ENCODE measurements at regions not wholly inside any gene's neighbourhood (a gene's known extent, or its start where the extent isn't known, plus 50 kb on each side); places are given as distances from the start of the nearest gene placed in this dataset.
"Not testable (repeated sequence)": the region's sequence is repeated elsewhere in the genome, so short reads cannot be mapped to it uniquely, and the experiment has no call there.

DNA sequence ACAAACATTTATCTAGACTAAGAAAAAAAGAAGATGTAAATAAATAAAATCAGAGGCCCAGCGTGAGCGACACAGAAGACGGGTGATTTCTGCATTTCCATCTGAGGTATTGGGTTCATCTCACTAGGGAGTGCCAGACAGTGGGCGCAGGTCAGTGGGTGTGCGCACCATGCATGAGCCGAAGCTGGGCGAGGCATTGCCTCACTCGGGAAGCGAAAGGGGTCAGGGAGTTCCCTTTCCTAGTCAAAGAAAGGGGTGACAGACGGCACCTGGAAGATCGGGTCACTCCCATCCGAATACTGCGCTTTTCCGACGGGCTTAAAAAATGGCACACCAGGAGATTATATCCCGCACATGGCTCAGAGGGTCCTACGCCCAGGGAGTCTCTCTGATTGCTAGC, 79.5 kb upstream of the ABCD2 start:
- not testable (repeated sequence) for H3K27me3 ChIP-seq (replicated peaks; ENCODE audit: control insufficient read depth, insufficient read depth, low read length, poor library complexity, severe bottlenecking); DNase-seq; H3K9me3 ChIP-seq (ENCODE audit: control insufficient read depth, low read length); H3K4me3 ChIP-seq (ENCODE audit: insufficient read depth, low read depth, low read length, poor library complexity, severe bottlenecking); H3K27ac ChIP-seq (ENCODE audit: insufficient read depth, low read length, poor library complexity, severe bottlenecking); H3K36me3 ChIP-seq (ENCODE audit: control insufficient read depth, insufficient read depth, low read length); H3K4me1 ChIP-seq (ENCODE audit: control insufficient read depth, insufficient read depth, low read length, poor library complexity, severe bottlenecking)

DNA sequence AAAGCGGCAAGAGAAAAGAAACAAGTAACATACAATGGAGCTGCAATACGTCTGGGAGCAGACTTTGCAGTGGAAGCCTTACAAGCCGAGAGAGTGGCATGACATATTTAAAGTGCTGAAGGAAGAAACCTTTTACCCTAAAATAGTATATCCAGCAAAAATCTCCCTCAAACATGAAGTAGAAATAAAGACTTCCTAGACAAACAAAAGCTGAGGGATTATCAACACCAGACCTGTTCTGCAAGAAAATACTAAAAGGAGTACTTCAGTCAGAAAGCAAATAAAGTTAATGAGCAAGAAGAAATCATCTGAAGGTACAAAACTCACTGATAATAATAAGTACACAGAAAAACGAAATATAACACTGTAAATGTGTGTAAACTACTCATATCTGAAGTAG, 77.5 kb upstream of the ABCD2 start:
- Histone ChIP-seq H3K27ac (ENCODE audit: insufficient read depth, low read length, poor library complexity, severe bottlenecking) (no peak overlapping the region), H3K4me1 (ENCODE audit: control insufficient read depth, insufficient read depth, low read length, poor library complexity, severe bottlenecking) (no peaks in the 10 kb centered on the region), H3K27me3 (replicated peaks; ENCODE audit: control insufficient read depth, insufficient read depth, low read length, poor library complexity, severe bottlenecking) (no peaks in the 10 kb centered on the region), H3K4me3 (ENCODE audit: insufficient read depth, low read depth, low read length, poor library complexity, severe bottlenecking) (no peak overlapping the region), H3K36me3 (ENCODE audit: control insufficient read depth, insufficient read depth, low read length) (no peaks in the 10 kb centered on the region), H3K9me3 (ENCODE audit: control insufficient read depth, low read length) (no peaks in the 10 kb centered on the region)
- DNase-seq = no peak

DNA sequence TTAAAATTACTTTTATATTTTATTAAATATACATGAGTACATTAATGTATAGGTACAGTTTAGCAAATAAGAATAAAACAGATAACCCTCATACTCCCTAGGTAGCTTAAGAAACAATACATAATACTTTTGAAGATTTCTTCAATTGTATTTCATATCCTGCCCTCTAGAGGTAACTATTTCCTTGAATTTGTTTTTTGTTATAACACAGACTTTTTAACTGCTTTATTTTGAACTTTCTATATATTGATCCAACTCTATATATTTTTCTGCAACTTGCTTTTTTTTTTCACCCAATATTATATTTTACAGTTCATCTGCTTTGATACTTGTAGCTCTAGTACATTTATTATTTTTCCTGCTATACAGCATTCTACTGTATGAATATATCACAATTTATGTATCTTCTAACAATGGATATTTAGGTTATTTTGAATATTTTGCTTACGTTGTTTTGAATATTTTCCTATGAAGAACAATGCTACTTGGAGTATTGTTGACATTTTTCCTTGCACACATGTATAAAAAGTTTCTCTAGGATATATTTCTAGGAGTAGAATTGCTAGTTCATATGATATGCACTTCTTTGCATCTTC, 72.8 kb upstream of the ABCD2 start:
- Histone ChIP-seq H3K36me3 (ENCODE audit: control insufficient read depth, insufficient read depth, low read length) (no peaks in the 10 kb centered on the region), H3K4me1 (ENCODE audit: control insufficient read depth, insufficient read depth, low read length, poor library complexity, severe bottlenecking) (no peaks in the 10 kb centered on the region), H3K27ac (ENCODE audit: insufficient read depth, low read length, poor library complexity, severe bottlenecking) (no peak overlapping the region), H3K9me3 (ENCODE audit: control insufficient read depth, low read length) (no peaks in the 10 kb centered on the region), H3K4me3 (ENCODE audit: insufficient read depth, low read depth, low read length, poor library complexity, severe bottlenecking) (no peak overlapping the region), H3K27me3 (replicated peaks; ENCODE audit: control insufficient read depth, insufficient read depth, low read length, poor library complexity, severe bottlenecking) (no peaks in the 10 kb centered on the region)
- no peak for DNase-seq

DNA sequence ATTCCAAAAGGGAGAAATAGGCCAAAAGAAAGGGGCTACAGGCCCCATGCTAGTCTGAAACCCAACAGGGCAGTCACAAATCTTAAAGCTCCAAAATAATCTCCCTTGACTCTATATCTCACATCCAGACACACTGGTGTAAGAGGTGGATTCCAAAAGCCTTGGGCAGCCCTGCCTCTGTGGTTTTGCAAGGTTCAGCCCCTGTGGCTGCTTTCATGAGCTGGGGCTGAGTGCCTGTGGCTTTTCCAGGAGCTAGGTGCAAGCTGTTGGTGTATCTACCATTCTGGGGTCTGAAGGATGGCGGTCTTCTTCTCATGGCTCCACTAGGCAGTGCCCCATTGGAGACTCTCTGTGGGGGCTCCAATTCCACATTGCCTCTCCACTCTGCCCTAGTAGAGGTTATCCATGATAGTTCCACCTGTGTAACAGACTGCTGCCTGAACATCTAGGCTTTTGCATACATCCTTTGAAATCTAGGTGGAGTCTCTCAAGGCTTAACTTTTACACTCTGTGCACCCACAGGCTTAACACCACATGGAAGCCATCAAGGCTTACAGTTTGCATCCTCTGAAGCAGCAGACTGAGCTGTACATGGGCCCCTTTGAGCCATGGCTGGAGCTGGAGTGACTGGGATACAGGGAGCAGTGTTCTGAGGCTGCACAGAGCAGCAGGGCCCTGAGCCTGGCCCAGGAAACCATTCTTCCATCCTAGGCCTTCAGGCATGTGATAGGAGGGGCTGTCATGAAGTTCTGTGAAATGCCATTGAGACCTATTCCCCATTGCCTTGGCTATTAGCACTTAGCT, 66.5 kb upstream of the ABCD2 start:
- Histone ChIP-seq H3K4me1 (ENCODE audit: control insufficient read depth, insufficient read depth, low read length, poor library complexity, severe bottlenecking) (no peaks in the 10 kb centered on the region), H3K36me3 (ENCODE audit: control insufficient read depth, insufficient read depth, low read length) (no peaks in the 10 kb centered on the region), H3K4me3 (ENCODE audit: insufficient read depth, low read depth, low read length, poor library complexity, severe bottlenecking) (no peak overlapping the region), H3K27ac (ENCODE audit: insufficient read depth, low read length, poor library complexity, severe bottlenecking) (no peak overlapping the region), H3K27me3 (replicated peaks; ENCODE audit: control insufficient read depth, insufficient read depth, low read length, poor library complexity, severe bottlenecking) (no peaks in the 10 kb centered on the region), H3K9me3 (ENCODE audit: control insufficient read depth, low read length) (no peaks in the 10 kb centered on the region)
- no peak for DNase-seq

DNA sequence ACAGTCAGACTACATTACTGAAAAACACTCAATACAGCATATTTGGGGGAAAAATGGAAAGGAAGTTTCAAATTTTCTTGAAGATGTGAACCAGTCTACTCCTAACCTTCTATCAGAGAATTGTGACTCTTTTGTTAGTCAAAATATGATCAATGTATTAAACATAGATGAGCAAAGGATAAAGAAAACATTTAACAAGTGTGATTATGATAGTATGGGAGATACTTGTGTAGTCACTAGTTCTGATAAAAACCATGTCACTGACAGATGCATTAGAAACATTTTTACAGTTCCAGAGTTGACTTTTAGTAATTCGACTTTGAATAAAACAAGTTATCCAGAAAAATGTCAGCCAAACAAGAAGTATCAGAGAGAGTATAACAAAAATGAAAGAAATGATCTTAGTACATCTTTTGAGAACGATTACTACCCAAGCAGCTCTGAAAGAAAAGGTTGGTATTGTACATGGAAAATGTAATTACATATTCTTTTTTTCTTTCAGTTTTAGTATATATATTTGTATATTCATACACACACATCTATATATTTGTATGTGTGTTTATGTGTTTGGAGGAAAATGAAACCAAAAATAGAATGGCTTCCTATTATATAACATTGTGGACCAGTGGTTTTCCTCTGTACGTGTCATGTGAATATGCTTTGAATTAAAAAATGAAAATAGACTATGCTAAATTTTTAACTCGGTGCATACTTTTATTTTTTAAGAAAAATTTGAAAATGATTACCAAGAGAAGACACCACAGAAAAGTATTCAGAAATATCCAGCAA, 63.3 kb upstream of the ABCD2 start:
- Histone ChIP-seq H3K27me3 (replicated peaks; ENCODE audit: control insufficient read depth, insufficient read depth, low read length, poor library complexity, severe bottlenecking) (no peaks in the 10 kb centered on the region), H3K4me3 (ENCODE audit: insufficient read depth, low read depth, low read length, poor library complexity, severe bottlenecking) (peak overlapping the region; percentile 49), H3K4me1 (ENCODE audit: control insufficient read depth, insufficient read depth, low read length, poor library complexity, severe bottlenecking) (no peaks in the 10 kb centered on the region), H3K27ac (ENCODE audit: insufficient read depth, low read length, poor library complexity, severe bottlenecking) (peak overlapping the region; percentile 77), H3K9me3 (ENCODE audit: control insufficient read depth, low read length) (no peaks in the 10 kb centered on the region), H3K36me3 (ENCODE audit: control insufficient read depth, insufficient read depth, low read length) (no peaks in the 10 kb centered on the region)
- no peak for DNase-seq

DNA sequence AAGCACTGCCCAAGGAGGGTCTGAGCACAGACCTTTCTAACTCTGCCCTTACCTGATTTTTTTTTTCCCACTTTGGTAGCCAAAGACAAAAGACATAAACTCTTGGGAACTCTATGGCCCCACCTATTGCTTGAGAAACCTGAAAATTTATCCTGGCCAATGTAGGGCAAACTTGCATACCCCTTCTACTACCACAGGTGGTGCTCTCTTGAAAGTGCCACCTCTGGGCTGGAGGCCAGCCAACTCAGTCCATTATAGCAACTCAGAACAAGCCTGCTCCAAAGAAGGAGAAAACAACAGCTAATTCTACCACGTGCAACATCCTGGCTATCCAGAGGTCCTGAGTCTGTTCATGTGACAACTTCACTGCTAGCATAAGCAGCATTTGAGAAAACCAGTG, 55.7 kb upstream of the ABCD2 start:
- no peak for DNase-seq
- H3K36me3 ChIP-seq (ENCODE audit: control insufficient read depth, insufficient read depth, low read length) = no peaks in the 10 kb centered on the region
- no peaks in the 10 kb centered on the region for H3K27me3 ChIP-seq (replicated peaks; ENCODE audit: control insufficient read depth, insufficient read depth, low read length, poor library complexity, severe bottlenecking)
- no peak overlapping the region for H3K4me3 ChIP-seq (ENCODE audit: insufficient read depth, low read depth, low read length, poor library complexity, severe bottlenecking)
- H3K4me1 ChIP-seq (ENCODE audit: control insufficient read depth, insufficient read depth, low read length, poor library complexity, severe bottlenecking) = peaks cover 3% of the 10 kb centered on the region
- H3K27ac ChIP-seq (ENCODE audit: insufficient read depth, low read length, poor library complexity, severe bottlenecking) = no peak overlapping the region
- peaks cover 6% of the 10 kb centered on the region for H3K9me3 ChIP-seq (ENCODE audit: control insufficient read depth, low read length)

DNA sequence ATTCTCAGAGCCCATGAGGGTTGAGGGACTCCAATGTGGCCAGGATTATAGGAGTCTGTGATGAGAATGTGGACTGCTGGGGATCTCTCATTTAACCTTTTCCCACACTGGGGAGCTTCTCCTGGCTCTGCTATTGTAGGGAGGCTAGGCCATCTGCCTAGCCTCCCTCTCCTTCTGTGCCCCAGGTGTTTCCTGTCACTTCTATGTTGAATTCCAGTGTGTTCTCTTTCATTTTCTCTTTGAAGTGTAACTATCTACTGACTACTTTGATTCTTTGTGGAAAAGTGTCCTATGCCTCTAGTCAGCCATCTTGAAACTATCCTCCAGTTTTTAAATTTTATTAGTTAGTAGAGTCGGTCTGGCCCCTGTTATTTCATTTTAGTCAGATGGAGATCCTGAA, 53.4 kb upstream of the ABCD2 start:
- H3K4me1 ChIP-seq (ENCODE audit: control insufficient read depth, insufficient read depth, low read length, poor library complexity, severe bottlenecking) = peaks cover 8% of the 10 kb centered on the region
- H3K9me3 ChIP-seq (ENCODE audit: control insufficient read depth, low read length) = peaks cover 6% of the 10 kb centered on the region
- H3K27ac ChIP-seq (ENCODE audit: insufficient read depth, low read length, poor library complexity, severe bottlenecking) = no peak overlapping the region
- no peak overlapping the region for H3K4me3 ChIP-seq (ENCODE audit: insufficient read depth, low read depth, low read length, poor library complexity, severe bottlenecking)
- H3K36me3 ChIP-seq (ENCODE audit: control insufficient read depth, insufficient read depth, low read length) = no peaks in the 10 kb centered on the region
- no peak for DNase-seq
- H3K27me3 ChIP-seq (replicated peaks; ENCODE audit: control insufficient read depth, insufficient read depth, low read length, poor library complexity, severe bottlenecking) = no peaks in the 10 kb centered on the region

DNA sequence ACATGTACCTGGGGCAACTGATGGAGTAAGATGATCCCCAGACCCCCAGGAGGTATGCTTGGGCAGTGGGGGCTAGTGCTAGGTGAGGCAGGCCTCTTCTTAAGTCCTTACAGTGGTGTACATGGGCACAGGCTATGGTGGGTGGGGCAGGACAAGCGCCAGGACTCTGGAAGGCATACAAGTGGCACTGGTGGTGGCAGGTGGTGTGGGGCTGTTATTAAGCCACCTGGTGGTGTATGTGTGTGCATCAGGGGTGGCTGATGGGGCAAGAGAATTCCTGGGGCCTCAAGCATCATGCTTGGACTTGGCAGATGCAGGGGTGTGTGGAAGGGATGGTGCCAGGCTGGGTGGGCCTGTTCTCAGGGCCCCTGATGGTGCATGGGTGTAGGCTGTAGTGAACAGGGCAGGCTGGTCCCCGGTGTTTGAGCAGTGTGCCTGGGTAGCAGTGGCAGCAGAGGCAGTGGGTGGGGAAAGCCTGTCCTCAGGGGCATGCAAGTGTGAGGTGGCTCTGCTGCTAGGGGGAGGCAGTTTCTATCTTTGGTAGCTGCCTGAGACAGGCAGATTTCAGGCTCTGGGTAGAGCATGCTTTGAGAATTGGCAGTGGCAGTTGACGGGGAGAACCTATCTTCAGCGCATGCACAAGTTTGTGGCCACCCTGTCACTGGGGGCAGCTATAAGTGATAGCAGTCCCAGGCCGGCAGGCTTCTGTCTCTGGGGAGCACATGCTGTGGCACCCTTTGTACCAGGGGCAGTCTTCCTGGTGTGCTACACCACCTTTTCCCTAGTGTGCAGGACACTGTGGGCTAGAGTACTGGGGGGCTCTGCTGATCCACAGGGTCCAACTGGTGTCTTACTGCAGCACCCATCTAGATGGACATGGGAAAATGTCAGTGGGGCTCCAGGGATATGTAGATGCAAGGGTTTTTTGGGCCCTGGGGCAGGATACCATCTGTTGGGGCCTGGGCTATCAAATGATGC, 52.6 kb upstream of the ABCD2 start:
- H3K36me3 ChIP-seq (ENCODE audit: control insufficient read depth, insufficient read depth, low read length) = no peaks in the 10 kb centered on the region
- no peaks in the 10 kb centered on the region for H3K27me3 ChIP-seq (replicated peaks; ENCODE audit: control insufficient read depth, insufficient read depth, low read length, poor library complexity, severe bottlenecking)
- peaks cover 6% of the 10 kb centered on the region for H3K9me3 ChIP-seq (ENCODE audit: control insufficient read depth, low read length)
- H3K27ac ChIP-seq (ENCODE audit: insufficient read depth, low read length, poor library complexity, severe bottlenecking) = no peak overlapping the region
- H3K4me1 ChIP-seq (ENCODE audit: control insufficient read depth, insufficient read depth, low read length, poor library complexity, severe bottlenecking) = peaks cover 8% of the 10 kb centered on the region
- no peak overlapping the region for H3K4me3 ChIP-seq (ENCODE audit: insufficient read depth, low read depth, low read length, poor library complexity, severe bottlenecking)
- no peak for DNase-seq

DNA sequence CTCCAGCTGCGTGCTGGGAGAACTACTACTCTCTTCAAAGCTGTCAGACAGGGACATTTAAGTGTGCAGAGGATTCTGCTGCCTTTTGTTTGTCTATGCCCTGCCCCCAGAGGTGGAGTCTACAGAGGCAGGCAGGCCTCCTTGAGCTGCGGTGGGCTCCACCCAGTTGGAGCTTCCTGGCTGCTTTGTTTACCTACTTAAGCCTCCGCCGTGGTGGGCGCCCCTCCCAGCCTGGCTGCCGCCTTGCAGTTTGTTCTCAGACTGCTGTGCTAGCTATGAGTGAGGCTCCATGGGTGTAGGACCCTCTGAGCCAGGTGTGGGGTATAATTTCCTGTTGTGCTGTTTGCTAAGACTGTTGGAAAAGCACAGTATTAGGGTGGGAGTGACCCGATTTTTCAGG, 49.9 kb upstream of the ABCD2 start:
- H3K27me3 ChIP-seq (replicated peaks; ENCODE audit: control insufficient read depth, insufficient read depth, low read length, poor library complexity, severe bottlenecking); H3K4me1 ChIP-seq (ENCODE audit: control insufficient read depth, insufficient read depth, low read length, poor library complexity, severe bottlenecking); H3K9me3 ChIP-seq (ENCODE audit: control insufficient read depth, low read length); H3K36me3 ChIP-seq (ENCODE audit: control insufficient read depth, insufficient read depth, low read length); H3K27ac ChIP-seq (ENCODE audit: insufficient read depth, low read length, poor library complexity, severe bottlenecking); DNase-seq; H3K4me3 ChIP-seq (ENCODE audit: insufficient read depth, low read depth, low read length, poor library complexity, severe bottlenecking): not testable (repeated sequence)

All from effector memory CD4-positive, alpha-beta T cell (primary cell).